A673 (cell line): ENCODE measurements at regions not wholly inside any gene's neighbourhood (a gene's known extent, or its start where the extent isn't known, plus 50 kb on each side); places are given as distances from the start of the nearest gene placed in this dataset.

Experiments used
- BruUV-seq: library from RNA; stranded (reverse); fragments of 400-500 nt; replicated peaks from 2 replicates; lab custom pipeline; 2021; lab: Mats Ljungman, UMichigan
- CTCF ChIA-PET: fragments of 300-600 bp; sonication (Branson Sonifier 250); formaldehyde crosslinking; loops from one replicate; lab custom pipeline; 2022; ENCODE audit warnings: antibody characterized with exemption; lab: Charles Lee
- POLR2A ChIA-PET: fragments of 300-600 bp; sonication (Branson Sonifier 250); formaldehyde crosslinking; loops from one replicate; lab custom pipeline; 2022; ENCODE audit warnings: antibody characterized with exemption; ENCODE audit not compliant: low non-redundant PET; lab: Charles Lee
- DNase-seq: peaks from one replicate; pipeline ENCODE4 v3.0.0-alpha.2; 2015; ENCODE audit warnings: low spot score
- H3K27ac ChIP-seq: fragments of 200-600 bp; sonication (generic); 2 replicates; pipeline ENCODE4 v1.5.1; 2016; ENCODE audit warnings: mixed run types, low read depth, mild to moderate bottlenecking, mixed read lengths, antibody characterized with exemption, low read length; ENCODE audit not compliant: poor library complexity, severe bottlenecking
- H3K27me3 ChIP-seq: fragments of 200-600 bp; sonication (generic); replicated peaks from 2 replicates; pipeline ENCODE4 v1.6.1; 2017; ENCODE audit warnings: mixed run types, low read depth, mild to moderate bottlenecking, mixed read lengths, antibody characterized with exemption, low read length; ENCODE audit not compliant: insufficient read depth, poor library complexity
- H3K36me3 ChIP-seq: fragments of 200-600 bp; sonication (generic); 2 replicates; pipeline ENCODE4 v1.6.1; 2016; ENCODE audit warnings: mixed run types, mild to moderate bottlenecking, mixed read lengths, antibody characterized with exemption, low read length; ENCODE audit not compliant: insufficient read depth, poor library complexity, severe bottlenecking
- H3K4me1 ChIP-seq: fragments of 200-600 bp; sonication (generic); 2 replicates; pipeline ENCODE4 v1.6.1; 2017; ENCODE audit warnings: mixed run types, mild to moderate bottlenecking, mixed read lengths, antibody characterized with exemption, low read length; ENCODE audit not compliant: insufficient read depth, poor library complexity, severe bottlenecking
- H3K4me3 ChIP-seq: fragments of 200-600 bp; sonication (generic); 2 replicates; pipeline ENCODE4 v1.5.1; 2016; ENCODE audit warnings: low read depth, mixed run types, mild to moderate bottlenecking, mixed read lengths, low read length; ENCODE audit not compliant: poor library complexity, severe bottlenecking
- H3K9me3 ChIP-seq: fragments of 200-600 bp; sonication (generic); 2 replicates; pipeline ENCODE4 v1.6.1; 2016; ENCODE audit warnings: mixed run types, low read depth, mild to moderate bottlenecking, mixed read lengths, antibody characterized with exemption, low read length; ENCODE audit not compliant: poor library complexity, severe bottlenecking
- CTCF ChIP-seq: fragments of 300-800, 200-600 bp; sonication (generic); conservative IDR thresholded peaks from 2 replicates; pipeline ENCODE4 v1.5.1; 2017; ENCODE audit warnings: low read depth, mild to moderate bottlenecking, antibody characterized with exemption, low read length, moderate library complexity, mixed read lengths
- EZH2 ChIP-seq: fragments of 200-600 bp; sonication (generic); IDR thresholded peaks from 2 replicates; pipeline ENCODE4 v1.6.1; 2017; ENCODE audit warnings: borderline replicate concordance, low read depth, mild to moderate bottlenecking, mixed read lengths, antibody characterized with exemption, low read length; ENCODE audit not compliant: poor library complexity, severe bottlenecking
- intact Hi-C: fragments of 100-400 bp; cut with micrococcal nuclease; formaldehyde crosslinking; loops from one replicate; pipeline ENCODE4 v1.10.0; 2022; ENCODE audit not compliant: unreplicated experiment

GRCh38 chr1:190738317-190738716, 260.7 kb upstream of the BRINP3 start:
- no peak overlapping the region for H3K27ac ChIP-seq
- ChIA-PET CTCF (no interaction called here), POLR2A (no interaction called here)
- no peaks in the 10 kb centered on the region for H3K27me3 ChIP-seq
- H3K36me3 ChIP-seq = no peaks in the 10 kb centered on the region
- TF ChIP-seq EZH2 = no peak
- no peak for TF ChIP-seq CTCF
- H3K9me3 ChIP-seq = no peaks in the 10 kb centered on the region
- intact Hi-C loops = no loop called here
- DNase-seq = no peak
- no peaks in the 10 kb centered on the region for H3K4me1 ChIP-seq
- H3K4me3 ChIP-seq = no peak overlapping the region
- BruUV-seq = no TSS peak

GRCh38 chr1:190739926-190740325, 262.3 kb upstream of the BRINP3 start:
- intact Hi-C loops = no loop called here
- no TSS peak for BruUV-seq
- Histone ChIP-seq H3K27me3 (no peaks in the 10 kb centered on the region), H3K27ac (no peak overlapping the region), H3K36me3 (no peaks in the 10 kb centered on the region), H3K4me3 (no peak overlapping the region), H3K9me3 (no peaks in the 10 kb centered on the region), H3K4me1 (no peaks in the 10 kb centered on the region)
- TF ChIP-seq CTCF = no peak
- TF ChIP-seq EZH2 = no peak
- CTCF ChIA-PET = no interaction called here
- POLR2A ChIA-PET = no interaction called here
- no peak for DNase-seq

- CTCF ChIA-PET = no interaction called here
- Histone ChIP-seq H3K4me3 (no peak overlapping the region), H3K36me3 (no peaks in the 10 kb centered on the region), H3K27ac (no peak overlapping the region), H3K27me3 (no peaks in the 10 kb centered on the region), H3K9me3 (no peaks in the 10 kb centered on the region), H3K4me1 (peaks cover 3% of the 10 kb centered on the region)
- BruUV-seq = no TSS peak
- TF ChIP-seq EZH2 (no peak), CTCF (no peak)
- intact Hi-C loops = no loop called here
- POLR2A ChIA-PET = no interaction called here
- no peak for DNase-seq
Measured at GRCh38 chr1:190747704-190748103, 270.0 kb upstream of the BRINP3 start.
